Esophagus muscularis mucosa (tissue), 4 donors: ENCODE measurements at regions not wholly inside any gene's neighbourhood (a gene's known extent, or its start where the extent isn't known, plus 50 kb on each side); places are given as distances from the start of the nearest gene placed in this dataset.

Experiments used
- DNase-seq: peaks from one replicate; pipeline ENCODE4 v3.0.0-alpha.2; 2017; ENCODE audit errors: extremely low spot score
- H3K27ac ChIP-seq, 4 donors: fragments of 200-600 bp; sonication (generic); replicated peaks in 1 of 4; 1 replicate in 3 of 4; 2 replicates in 1 of 4; pipeline ENCODE4 v1.5.1; 2016 to 2019; ENCODE audit warnings: mild to moderate bottlenecking in 1 of 4
- H3K27me3 ChIP-seq, 4 donors: fragments of 200-600 bp; sonication (generic); one replicate each; pipeline versions ENCODE4 v1.5.1 to v1.6.0; 2016 to 2019
- H3K36me3 ChIP-seq, 4 donors: fragments of 200-600 bp; sonication (generic); one replicate each; pipeline ENCODE4 v1.5.1; 2016 to 2019
- H3K4me1 ChIP-seq, 4 donors: fragments of 200-600 bp; sonication (generic); one replicate each; pipeline ENCODE4 v1.5.1; 2016 to 2019
- H3K4me3 ChIP-seq, 4 donors: fragments of 200-600 bp; sonication (generic); 1 replicate in 2 of 4; 2 replicates in 2 of 4; pipeline ENCODE4 v1.5.1; 2016 to 2019; ENCODE audit warnings: mild to moderate bottlenecking in 4 of 4, moderate library complexity in 1 of 4
- H3K9me3 ChIP-seq, 4 donors: fragments of 200-600 bp; sonication (generic); 1 replicate in 3 of 4; 2 replicates in 1 of 4; pipeline ENCODE4 v1.5.1; 2016 to 2019
- CTCF ChIP-seq, 3 experiments: fragments of 200-600 bp in 2 of 3; fragments of 450-650 bp in 1 of 3; sonication (generic) in 2 of 3; IDR thresholded peaks; one replicate each; pipeline ENCODE4 v1.5.1; 2017 to 2019; ENCODE audit warnings: antibody characterized with exemption in 3 of 3, mild to moderate bottlenecking in 2 of 3, moderate library complexity in 1 of 3
- EP300 ChIP-seq: sonication (generic); formaldehyde crosslinking; IDR thresholded peaks from one replicate; pipeline ENCODE4 v1.6.1; 2017; ENCODE audit warnings: antibody characterized with exemption
- POLR2A ChIP-seq: fragments of 450-650 bp; IDR thresholded peaks from one replicate; pipeline ENCODE4 v1.6.1; 2017; ENCODE audit warnings: antibody characterized with exemption, moderate library complexity, mild to moderate bottlenecking, low read depth
- POLR2AphosphoS5 ChIP-seq, 2 donors: sonication (generic); formaldehyde crosslinking; IDR thresholded peaks; one replicate each; pipeline ENCODE4 v1.6.1; 2017; ENCODE audit warnings: antibody characterized with exemption in 2 of 2
- WGBS: methylation state at CpG from one replicate; pipeline ENCODE4 v1.1.5; 2018; 5-methylcytosine and 5-hydroxymethylcytosine counted together
- intact Hi-C: fragments of 100-400 bp; cut with DNase I; formaldehyde crosslinking; loops from one replicate; pipeline ENCODE4 v1.15.1; 2023

GRCh38 chr1:187283984-187284383 lies 455.2 kb downstream of the PLA2G4A start:
- TF ChIP-seq EP300 (no peak), POLR2A (no peak), POLR2AphosphoS5 (IDR thresholded peaks at IDR 0.05) (no peak), CTCF (IDR thresholded peaks at IDR 0.05) (no peak)
- Histone ChIP-seq H3K27ac (no peak overlapping the region), H3K9me3 (no peaks in the 10 kb centered on the region), H3K36me3 (no peaks in the 10 kb centered on the region), H3K4me1 (no peaks in the 10 kb centered on the region), H3K27me3 (no peaks in the 10 kb centered on the region), H3K4me3 (no peak overlapping the region)
- 100% methylated on average over 1 of the region's 1 CpG for WGBS
- intact Hi-C loops = no loop called here
- no peak for DNase-seq

GRCh38 chr1:187294421-187295201 lies 465.9 kb downstream of the PLA2G4A start:
- TF ChIP-seq EP300 (no peak), POLR2AphosphoS5 (IDR thresholded peaks at IDR 0.05) (no peak), CTCF (IDR thresholded peaks at IDR 0.05) (no peak), POLR2A (no peak)
- H3K9me3 ChIP-seq = no peaks in the 10 kb centered on the region
- H3K4me1 ChIP-seq = no peaks in the 10 kb centered on the region
- no peak overlapping the region for H3K27ac ChIP-seq
- H3K4me3 ChIP-seq = no peak overlapping the region
- intact Hi-C loops = no loop called here
- WGBS = 95% methylated on average over 3 of the region's 3 CpGs
- no peak for DNase-seq
- no peaks in the 10 kb centered on the region for H3K36me3 ChIP-seq
- no peaks in the 10 kb centered on the region for H3K27me3 ChIP-seq

GRCh38 chr1:187300081-187300480 lies 471.3 kb downstream of the PLA2G4A start:
- intact Hi-C loops = no loop called here
- TF ChIP-seq POLR2AphosphoS5 (IDR thresholded peaks at IDR 0.05) (no peak), EP300 (no peak), POLR2A (no peak), CTCF (IDR thresholded peaks at IDR 0.05) (no peak)
- Histone ChIP-seq H3K27me3 (no peaks in the 10 kb centered on the region), H3K9me3 (no peaks in the 10 kb centered on the region), H3K27ac (no peak overlapping the region), H3K4me3 (no peak overlapping the region), H3K4me1 (no peaks in the 10 kb centered on the region), H3K36me3 (no peaks in the 10 kb centered on the region)
- no peak for DNase-seq
- WGBS = 62% methylated on average over 2 of the region's 2 CpGs

GRCh38 chr1:187306710-187307415 lies 478.1 kb downstream of the PLA2G4A start:
- no peak for DNase-seq
- WGBS = 78% methylated on average over 6 of the region's 6 CpGs
- H3K27me3 ChIP-seq = no peaks in the 10 kb centered on the region
- intact Hi-C loops = no loop called here
- TF ChIP-seq POLR2A (no peak), CTCF (IDR thresholded peaks at IDR 0.05) (no peak), EP300 (no peak), POLR2AphosphoS5 (IDR thresholded peaks at IDR 0.05) (no peak)
- no peak overlapping the region for H3K4me3 ChIP-seq
- H3K4me1 ChIP-seq = no peaks in the 10 kb centered on the region
- no peak overlapping the region for H3K27ac ChIP-seq
- H3K36me3 ChIP-seq = no peaks in the 10 kb centered on the region
- H3K9me3 ChIP-seq = no peaks in the 10 kb centered on the region
